GM12891 (cell line): ENCODE measurements at regions not wholly inside any gene's neighbourhood (a gene's known extent, or its start where the extent isn't known, plus 50 kb on each side); places are given as distances from the start of the nearest gene placed in this dataset.

ENCODE experiments used
- POLR2A ChIP-seq: IDR thresholded peaks from 2 replicates; pipeline ENCODE4 v1.6.1; 2011; ENCODE audit warnings: low read depth, low read length, control low read depth
- POLR2AphosphoS5 ChIP-seq: IDR thresholded peaks from 2 replicates; pipeline ENCODE4 v1.6.1; 2011; ENCODE audit warnings: low read depth, low read length, control low read depth
- TAF1 ChIP-seq: IDR thresholded peaks from 2 replicates; pipeline ENCODE4 v1.6.1; 2011; ENCODE audit warnings: low read depth, low read length, control low read depth

GRCh38 chr14:87196436-87196835 lies 796.5 kb downstream of the GALC start:
- no peak for TF ChIP-seq POLR2AphosphoS5
- no peak for TF ChIP-seq TAF1
- no peak for TF ChIP-seq POLR2A
